ENCODE measurements at regions not wholly inside any gene's neighbourhood (a gene's known extent, or its start where the extent isn't known, plus 50 kb on each side); places are given as distances from the start of the nearest gene placed in this dataset.

DNA sequence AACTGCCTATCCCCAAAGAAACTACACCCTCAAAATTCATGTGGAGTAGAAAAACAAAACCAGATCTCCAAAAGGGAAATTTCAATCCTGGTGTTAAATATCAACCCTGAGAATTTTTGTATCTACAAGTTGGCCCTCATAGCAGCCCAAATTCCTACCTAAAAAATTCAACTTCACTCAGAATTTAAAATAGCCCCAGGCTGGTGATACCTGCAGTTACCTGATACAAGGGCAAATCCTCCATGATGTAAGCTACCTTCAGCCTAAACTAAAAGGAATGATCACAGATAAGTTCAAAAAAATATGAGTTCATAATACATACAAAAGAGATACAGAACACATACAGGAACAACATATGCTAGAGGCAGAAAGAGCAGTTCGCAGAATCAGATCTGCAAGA lies 138.4 kb downstream of the HNRNPD start:
- Histone ChIP-seq H3K9me3 (no peaks in the 10 kb centered on the region), H3K4me1 (no peaks in the 10 kb centered on the region), H3K36me3 (no peaks in the 10 kb centered on the region), H3K27me3 (no peaks in the 10 kb centered on the region), H3K4me3 (ENCODE audit: low read depth, low read length) (no peak overlapping the region)
- no peak for TF ChIP-seq CTCF (IDR thresholded peaks at IDR 0.05; ENCODE audit: low read depth, low read length)
- DNase-seq = no peak

DNA sequence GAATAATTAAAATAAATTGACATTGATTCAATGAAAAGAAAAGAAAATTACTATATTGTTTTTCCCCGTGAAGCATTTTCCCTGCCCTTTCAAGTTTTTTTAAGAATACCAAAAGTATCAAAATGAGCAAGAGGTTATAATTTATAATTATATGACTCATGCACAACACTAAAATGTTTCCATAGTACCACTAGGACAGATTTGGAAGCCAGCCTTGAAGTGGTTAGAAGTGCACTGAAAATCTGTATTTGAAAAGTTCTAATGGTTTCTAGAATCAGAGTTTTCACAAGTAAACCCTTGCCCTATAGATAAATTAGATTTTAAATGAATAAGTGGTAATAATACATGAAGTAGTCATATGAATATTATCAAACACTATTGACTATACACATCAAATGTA lies 140.9 kb downstream of the HNRNPD start:
- H3K27me3 ChIP-seq = no peaks in the 10 kb centered on the region
- no peaks in the 10 kb centered on the region for H3K4me1 ChIP-seq
- TF ChIP-seq CTCF (IDR thresholded peaks at IDR 0.05; ENCODE audit: low read depth, low read length) = no peak
- H3K36me3 ChIP-seq = no peaks in the 10 kb centered on the region
- H3K4me3 ChIP-seq (ENCODE audit: low read depth, low read length) = no peak overlapping the region
- DNase-seq = no peak
- H3K9me3 ChIP-seq = no peaks in the 10 kb centered on the region

DNA sequence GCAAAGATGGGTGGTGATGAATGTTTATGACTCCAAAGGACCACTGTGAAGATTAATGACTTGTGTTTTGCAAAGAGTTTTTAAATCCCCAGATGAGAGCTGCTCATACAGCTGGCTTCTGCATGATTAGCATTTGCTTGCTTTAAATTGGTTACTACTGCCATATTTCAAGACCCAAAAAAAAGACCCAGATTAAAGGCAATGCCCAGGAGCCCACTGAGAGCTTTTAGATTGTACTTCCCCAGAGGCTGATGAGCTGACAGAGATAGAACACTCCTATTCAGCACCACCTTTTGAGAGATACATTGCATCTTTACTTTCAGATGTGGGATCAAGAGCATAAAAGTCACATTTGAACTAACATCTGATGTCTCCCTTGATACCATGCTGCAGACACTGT lies 142.0 kb downstream of the HNRNPD start:
- TF ChIP-seq CTCF (IDR thresholded peaks at IDR 0.05; ENCODE audit: low read depth, low read length) = no peak
- Histone ChIP-seq H3K27me3 (no peaks in the 10 kb centered on the region), H3K4me3 (ENCODE audit: low read depth, low read length) (no peak overlapping the region), H3K9me3 (no peaks in the 10 kb centered on the region), H3K4me1 (no peaks in the 10 kb centered on the region), H3K36me3 (no peaks in the 10 kb centered on the region)
- no peak for DNase-seq

DNA sequence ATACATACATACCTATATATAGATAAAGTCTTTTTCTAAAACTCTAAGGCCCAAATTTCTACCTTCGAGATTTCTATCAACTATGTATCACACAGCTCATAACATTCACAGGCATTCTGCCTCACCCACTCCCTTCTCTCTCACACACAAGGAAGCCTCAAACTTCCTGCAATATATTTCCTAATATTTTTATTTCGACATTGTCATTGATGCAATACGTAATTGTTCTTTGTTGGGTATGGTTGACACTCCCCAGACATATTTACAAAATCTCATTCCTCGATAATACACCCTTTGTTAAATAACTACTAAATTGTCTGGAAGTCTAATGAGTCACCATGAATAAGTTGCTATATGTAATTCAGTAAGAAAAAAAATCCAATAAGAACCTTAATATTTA lies 143.5 kb downstream of the HNRNPD start:
- no peak for DNase-seq
- Histone ChIP-seq H3K9me3 (no peaks in the 10 kb centered on the region), H3K4me1 (no peaks in the 10 kb centered on the region), H3K4me3 (ENCODE audit: low read depth, low read length) (no peak overlapping the region), H3K27me3 (no peaks in the 10 kb centered on the region), H3K36me3 (no peaks in the 10 kb centered on the region)
- TF ChIP-seq CTCF (IDR thresholded peaks at IDR 0.05; ENCODE audit: low read depth, low read length) = no peak

DNA sequence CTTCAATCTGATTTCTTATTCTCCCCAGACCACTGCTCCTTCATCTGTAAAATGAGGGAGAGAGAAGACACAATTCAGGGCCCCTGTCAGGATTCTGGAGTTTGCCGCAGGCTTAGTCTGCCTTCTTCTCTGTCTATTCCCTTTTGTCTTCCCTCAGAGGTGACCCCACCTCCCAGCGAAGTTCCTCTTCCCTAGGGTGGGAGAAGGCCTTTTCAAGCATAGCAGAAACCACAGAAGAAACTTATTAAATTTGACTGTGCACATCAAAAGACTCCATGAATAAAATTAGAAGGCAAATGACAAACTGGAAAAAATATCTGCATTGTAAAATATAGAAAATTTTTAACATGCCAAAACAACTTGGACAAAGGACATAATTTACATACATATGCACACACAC lies 148.8 kb downstream of the HNRNPD start:
- no peak for DNase-seq
- no peaks in the 10 kb centered on the region for H3K9me3 ChIP-seq
- no peaks in the 10 kb centered on the region for H3K4me1 ChIP-seq
- H3K36me3 ChIP-seq = no peaks in the 10 kb centered on the region
- H3K27me3 ChIP-seq = no peaks in the 10 kb centered on the region
- H3K4me3 ChIP-seq (ENCODE audit: low read depth, low read length) = no peak overlapping the region
- no peak for TF ChIP-seq CTCF (IDR thresholded peaks at IDR 0.05; ENCODE audit: low read depth, low read length)

DNA sequence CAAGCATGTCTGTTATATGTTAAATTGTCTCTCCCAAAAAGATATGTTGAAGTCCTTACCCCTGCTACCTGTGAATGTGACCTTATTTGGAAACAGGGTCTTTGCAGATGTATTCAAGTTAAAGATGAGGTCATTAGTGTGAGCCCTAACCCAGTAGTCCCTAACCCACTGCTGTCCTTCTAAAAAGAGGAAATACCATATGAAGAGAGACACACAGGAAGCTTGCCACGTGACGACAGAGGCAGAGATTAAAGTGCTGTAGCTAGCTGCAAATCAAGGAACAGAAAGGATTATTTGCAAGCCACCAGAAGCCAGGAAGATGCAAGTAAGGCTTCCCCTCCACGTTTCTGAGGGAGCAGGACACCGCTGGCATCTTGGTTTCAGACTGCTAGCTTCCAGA lies 150.1 kb downstream of the HNRNPD start:
- TF ChIP-seq CTCF (IDR thresholded peaks at IDR 0.05; ENCODE audit: low read depth, low read length) = no peak
- DNase-seq = no peak
- no peak overlapping the region for H3K4me3 ChIP-seq (ENCODE audit: low read depth, low read length)
- H3K4me1 ChIP-seq = no peaks in the 10 kb centered on the region
- no peaks in the 10 kb centered on the region for H3K27me3 ChIP-seq
- H3K9me3 ChIP-seq = no peaks in the 10 kb centered on the region
- no peaks in the 10 kb centered on the region for H3K36me3 ChIP-seq

All from BE2C (cell line).